Chondrocyte (in vitro differentiated cells): ENCODE measurements at regions not wholly inside any gene's neighbourhood (a gene's known extent, or its start where the extent isn't known, plus 50 kb on each side); places are given as distances from the start of the nearest gene placed in this dataset.
"Not testable (repeated sequence)": the region's sequence is repeated elsewhere in the genome, so short reads cannot be mapped to it uniquely, and the experiment has no call there.

Experiments
- DNase-seq: peaks from one replicate; pipeline ENCODE4 v3.0.0; 2021; ENCODE audit warnings: mixed read lengths, low spot score
- H3K27ac Mint-ChIP-seq: one replicate; pipeline ENCODE4 v1.8.0; 2021; ENCODE audit warnings: mild to moderate bottlenecking, moderate library complexity, mixed read lengths; ENCODE audit not compliant: unreplicated experiment
- H3K27me3 Mint-ChIP-seq: 2 replicates; pipeline ENCODE4 v1.8.0; 2021; ENCODE audit warnings: low read depth, mixed read lengths
- H3K36me3 Mint-ChIP-seq: 2 replicates; pipeline ENCODE4 v1.8.0; 2021; ENCODE audit warnings: low read depth, mixed read lengths
- H3K4me1 Mint-ChIP-seq: 2 replicates; pipeline ENCODE4 v1.8.0; 2021; ENCODE audit warnings: low read depth, mild to moderate bottlenecking, mixed read lengths
- H3K4me3 Mint-ChIP-seq: one replicate; pipeline ENCODE4 v1.8.0; 2021; ENCODE audit warnings: mild to moderate bottlenecking, moderate library complexity, mixed read lengths; ENCODE audit not compliant: unreplicated experiment
- H3K9me3 Mint-ChIP-seq: 2 replicates; pipeline ENCODE4 v1.8.0; 2021; ENCODE audit warnings: low read depth, mixed read lengths
- CTCF ChIP-seq: fragments of 200-600 bp; sonication (generic); IDR thresholded peaks from 2 replicates; pipeline ENCODE4 v1.5.0; 2021; ENCODE audit warnings: antibody characterized with exemption, mild to moderate bottlenecking, moderate library complexity

- Mint-ChIP-seq H3K36me3 (no peaks in the 10 kb centered on the region), H3K27ac (no peak overlapping the region), H3K4me3 (no peak overlapping the region), H3K9me3 (no peaks in the 10 kb centered on the region), H3K4me1 (no peaks in the 10 kb centered on the region), H3K27me3 (no peaks in the 10 kb centered on the region)
- no peak for TF ChIP-seq CTCF
- no peak for DNase-seq
Observed at GRCh38 chr11:81966340-81966739, 767.3 kb downstream of the FAM181B start.

GRCh38 chr11:81963018-81963417, 770.6 kb downstream of the FAM181B start:
- Mint-ChIP-seq H3K27me3 (peaks cover 2% of the 10 kb centered on the region), H3K4me1 (peaks cover 5% of the 10 kb centered on the region), H3K36me3 (no peaks in the 10 kb centered on the region), H3K27ac (no peak overlapping the region), H3K4me3 (no peak overlapping the region), H3K9me3 (no peaks in the 10 kb centered on the region)
- peak; percentile 63 for TF ChIP-seq CTCF
- DNase-seq: no peak

GRCh38 chr11:81960443-81960842, 773.2 kb downstream of the FAM181B start:
- no peak for TF ChIP-seq CTCF
- Mint-ChIP-seq H3K4me1 (peaks cover 5% of the 10 kb centered on the region), H3K9me3 (peaks cover 5% of the 10 kb centered on the region), H3K36me3 (peaks cover 3% of the 10 kb centered on the region), H3K4me3 (no peak overlapping the region), H3K27me3 (peaks cover 2% of the 10 kb centered on the region), H3K27ac (no peak overlapping the region)
- no peak for DNase-seq

- DNase-seq: no peak
- no peak overlapping the region for H3K4me3 Mint-ChIP-seq
- peaks cover 5% of the 10 kb centered on the region for H3K4me1 Mint-ChIP-seq
- TF ChIP-seq CTCF: no peak
- peaks cover 2% of the 10 kb centered on the region for H3K27me3 Mint-ChIP-seq
- no peak overlapping the region for H3K27ac Mint-ChIP-seq
- H3K36me3 Mint-ChIP-seq: peaks cover 3% of the 10 kb centered on the region
- H3K9me3 Mint-ChIP-seq: peaks cover 5% of the 10 kb centered on the region
Observed at GRCh38 chr11:81959341-81959740, 774.3 kb downstream of the FAM181B start.

GRCh38 chr11:81954301-81954700, 779.4 kb downstream of the FAM181B start:
- H3K9me3 Mint-ChIP-seq, H3K4me3 Mint-ChIP-seq, H3K27me3 Mint-ChIP-seq, H3K4me1 Mint-ChIP-seq, DNase-seq, H3K36me3 Mint-ChIP-seq, H3K27ac Mint-ChIP-seq: not testable (repeated sequence)

- Mint-ChIP-seq H3K9me3 (no peaks in the 10 kb centered on the region), H3K36me3 (no peaks in the 10 kb centered on the region), H3K27me3 (peaks cover 6% of the 10 kb centered on the region), H3K4me1 (no peaks in the 10 kb centered on the region), H3K4me3 (no peak overlapping the region), H3K27ac (no peak overlapping the region)
- TF ChIP-seq CTCF: no peak
- no peak for DNase-seq
Observed at GRCh38 chr11:81946831-81947230, 786.8 kb downstream of the FAM181B start.
